Upper lobe of left lung (tissue), 6 donors: ENCODE measurements at regions not wholly inside any gene's neighbourhood (a gene's known extent, or its start where the extent isn't known, plus 50 kb on each side); places are given as distances from the start of the nearest gene placed in this dataset.

Experiments used
- ATAC-seq, 2 donors: fragments of 200-7000 bp; cut with Tn5 transposase; one replicate each; pipeline ENCODE4 v1.9.1; 2022; ENCODE audit warnings: mild to moderate bottlenecking in 2 of 2, moderate library complexity in 2 of 2; ENCODE audit not compliant: low FRiP score in 2 of 2
- DNase-seq, 2 donors: peaks; one replicate each; pipeline ENCODE4 v3.0.0-alpha.2; 2019 to 2020
- H3K27ac ChIP-seq, 4 donors: fragments of 200-600 bp; sonication (generic); one replicate each; pipeline ENCODE4 v1.5.1; 2016 to 2019
- H3K27me3 ChIP-seq, 4 donors: fragments of 200-600 bp; sonication (generic); one replicate each; pipeline ENCODE4 v1.5.1; 2017 to 2019
- H3K36me3 ChIP-seq, 4 donors: fragments of 200-600 bp; sonication (generic); one replicate each; pipeline ENCODE4 v1.5.1; 2016 to 2019
- H3K4me1 ChIP-seq, 4 donors: fragments of 200-600 bp; sonication (generic); one replicate each; pipeline ENCODE4 v1.5.1; 2018 to 2019
- H3K4me3 ChIP-seq, 4 donors: fragments of 200-600 bp; sonication (generic); one replicate each; pipeline ENCODE4 v1.5.1; 2017 to 2019; ENCODE audit warnings: mild to moderate bottlenecking in 2 of 4, moderate library complexity in 1 of 4
- H3K9me3 ChIP-seq, 4 donors: fragments of 200-600 bp; sonication (generic); one replicate each; pipeline ENCODE4 v1.5.1; 2018 to 2019
- EP300 ChIP-seq, 4 donors: sonication (generic); formaldehyde crosslinking; IDR thresholded peaks; one replicate each; pipeline ENCODE4 v1.5.1; 2017; ENCODE audit warnings: antibody characterized with exemption in 4 of 4, control low read depth in 2 of 4
- POLR2A ChIP-seq, 4 donors: fragments of 450-650 bp; IDR thresholded peaks; one replicate each; pipeline ENCODE4 v1.5.1; 2016 to 2017; ENCODE audit warnings: antibody characterized with exemption in 4 of 4, mild to moderate bottlenecking in 2 of 4
- POLR2AphosphoS5 ChIP-seq, 2 donors: sonication (generic); formaldehyde crosslinking; IDR thresholded peaks; one replicate each; pipeline ENCODE4 v1.5.1; 2017; ENCODE audit warnings: antibody characterized with exemption in 2 of 2
- WGBS, 2 donors: methylation state at CpG; one replicate each; pipeline ENCODE4 v1.1.5; 2017 to 2018; 5-methylcytosine and 5-hydroxymethylcytosine counted together
- TF ChIP-seq, protein P1 (sequence below), 6 experiments: fragments of 450-650 bp in 4 of 6; fragments of 200-600 bp in 2 of 6; sonication (generic) in 2 of 6; IDR thresholded peaks; one replicate each; pipeline ENCODE4 v1.5.1; 2016 to 2019; ENCODE audit warnings: antibody characterized with exemption in 6 of 6
- donor health status: DM: no; HTN: no; CAD: no; lungs with moderate emphysema.
- donor health status: DM: no; HTN: yes; CAD: no; lungs with severe emphysema.

DNA sequence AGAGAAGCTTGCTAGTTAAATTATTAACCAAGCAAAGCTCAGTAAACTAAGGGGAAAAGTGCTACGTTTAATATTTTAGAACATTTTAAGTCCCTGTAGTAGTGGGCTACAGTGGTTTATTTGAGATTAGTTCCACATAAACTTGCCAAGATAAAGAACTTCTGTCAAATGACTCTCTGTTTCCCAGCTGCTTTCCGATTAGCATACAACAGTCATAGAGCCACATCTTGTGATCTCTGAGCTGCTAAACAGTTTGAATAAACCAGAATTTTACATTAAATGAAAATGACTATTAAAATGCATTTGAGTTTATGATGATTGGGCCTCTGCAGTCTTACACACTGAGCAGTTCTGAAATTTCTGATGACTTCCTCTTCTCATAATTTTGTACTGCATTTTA lies 568.5 kb downstream of the IQCM start:
- H3K36me3 ChIP-seq: no peaks in the 10 kb centered on the region
- no peaks in the 10 kb centered on the region for H3K9me3 ChIP-seq
- H3K27me3 ChIP-seq: no peaks in the 10 kb centered on the region
- DNase-seq (no peak), ATAC-seq (no peak)
- 51 to 60% methylated on average over 2 of the region's 2 CpGs for WGBS, 2 donors
- no peak overlapping the region for H3K4me3 ChIP-seq
- no peak overlapping the region for H3K27ac ChIP-seq
- TF ChIP-seq, protein P1, sequence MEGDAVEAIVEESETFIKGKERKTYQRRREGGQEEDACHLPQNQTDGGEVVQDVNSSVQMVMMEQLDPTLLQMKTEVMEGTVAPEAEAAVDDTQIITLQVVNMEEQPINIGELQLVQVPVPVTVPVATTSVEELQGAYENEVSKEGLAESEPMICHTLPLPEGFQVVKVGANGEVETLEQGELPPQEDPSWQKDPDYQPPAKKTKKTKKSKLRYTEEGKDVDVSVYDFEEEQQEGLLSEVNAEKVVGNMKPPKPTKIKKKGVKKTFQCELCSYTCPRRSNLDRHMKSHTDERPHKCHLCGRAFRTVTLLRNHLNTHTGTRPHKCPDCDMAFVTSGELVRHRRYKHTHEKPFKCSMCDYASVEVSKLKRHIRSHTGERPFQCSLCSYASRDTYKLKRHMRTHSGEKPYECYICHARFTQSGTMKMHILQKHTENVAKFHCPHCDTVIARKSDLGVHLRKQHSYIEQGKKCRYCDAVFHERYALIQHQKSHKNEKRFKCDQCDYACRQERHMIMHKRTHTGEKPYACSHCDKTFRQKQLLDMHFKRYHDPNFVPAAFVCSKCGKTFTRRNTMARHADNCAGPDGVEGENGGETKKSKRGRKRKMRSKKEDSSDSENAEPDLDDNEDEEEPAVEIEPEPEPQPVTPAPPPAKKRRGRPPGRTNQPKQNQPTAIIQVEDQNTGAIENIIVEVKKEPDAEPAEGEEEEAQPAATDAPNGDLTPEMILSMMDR (IDR thresholded peaks at IDR 0.05): no peak
- TF ChIP-seq EP300 (IDR thresholded peaks at IDR 0.05): no peak
- no peak for TF ChIP-seq POLR2A (IDR thresholded peaks at IDR 0.05)
- TF ChIP-seq POLR2AphosphoS5 (IDR thresholded peaks at IDR 0.05): no peak
- no peaks in the 10 kb centered on the region for H3K4me1 ChIP-seq

DNA sequence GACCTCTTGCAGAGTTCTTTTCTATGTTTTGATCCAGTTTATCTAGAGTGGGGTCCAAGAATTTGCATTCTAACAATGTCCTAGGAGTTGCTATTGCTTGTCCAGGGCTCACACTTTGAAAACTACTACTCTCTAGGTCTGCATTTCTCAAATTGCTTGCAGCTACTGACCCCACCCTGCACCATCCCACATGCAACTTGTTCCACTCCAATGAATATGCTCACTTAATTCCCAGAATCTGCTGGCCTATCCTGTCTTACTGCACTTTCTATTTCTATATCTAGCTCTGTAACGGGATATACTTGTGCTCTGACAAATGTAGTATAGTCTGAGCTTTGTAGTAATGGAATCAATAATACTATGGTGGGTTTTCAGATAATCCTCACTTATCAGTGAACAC lies 570.3 kb downstream of the IQCM start:
- Histone ChIP-seq H3K4me3 (no peak overlapping the region), H3K36me3 (no peaks in the 10 kb centered on the region), H3K9me3 (no peaks in the 10 kb centered on the region), H3K27ac (no peak overlapping the region), H3K27me3 (no peaks in the 10 kb centered on the region), H3K4me1 (no peaks in the 10 kb centered on the region)
- TF ChIP-seq, protein P1 (IDR thresholded peaks at IDR 0.05): no peak
- TF ChIP-seq POLR2A (IDR thresholded peaks at IDR 0.05) (no peak), POLR2AphosphoS5 (IDR thresholded peaks at IDR 0.05) (no peak), EP300 (IDR thresholded peaks at IDR 0.05) (no peak)
- DNase-seq (no peak), ATAC-seq (no peak)
- WGBS, 2 donors: 80 to 83% methylated on average over 1 of the region's 1 CpG

DNA sequence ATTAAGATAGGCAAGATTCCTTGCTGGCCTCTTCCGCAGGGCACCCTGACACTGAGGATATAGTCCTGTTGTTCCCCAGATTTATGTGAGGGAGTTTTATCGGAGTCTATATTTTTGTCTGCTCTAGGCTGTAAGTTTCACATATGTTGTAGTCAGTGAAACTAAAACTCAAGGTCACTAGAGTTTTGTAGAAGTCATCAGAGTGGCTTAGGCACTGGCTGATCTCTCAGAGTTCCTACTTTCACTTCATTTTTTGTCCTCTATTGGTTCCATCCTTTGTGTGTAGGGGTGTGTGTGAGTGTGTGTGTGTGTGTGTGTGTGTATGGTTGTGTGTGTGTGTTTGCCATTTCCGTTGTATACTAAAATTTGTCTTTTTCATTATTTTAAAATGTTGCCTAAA lies 577.5 kb downstream of the IQCM start:
- Histone ChIP-seq H3K27ac (no peak overlapping the region), H3K4me1 (no peaks in the 10 kb centered on the region), H3K9me3 (no peaks in the 10 kb centered on the region), H3K4me3 (no peak overlapping the region), H3K27me3 (no peaks in the 10 kb centered on the region), H3K36me3 (no peaks in the 10 kb centered on the region)
- 89 to 94% methylated on average over 3 of the region's 3 CpGs for WGBS, 2 donors
- DNase-seq (no peak), ATAC-seq (no peak)
- TF ChIP-seq, protein P1 (IDR thresholded peaks at IDR 0.05): no peak
- no peak for TF ChIP-seq POLR2A (IDR thresholded peaks at IDR 0.05)

DNA sequence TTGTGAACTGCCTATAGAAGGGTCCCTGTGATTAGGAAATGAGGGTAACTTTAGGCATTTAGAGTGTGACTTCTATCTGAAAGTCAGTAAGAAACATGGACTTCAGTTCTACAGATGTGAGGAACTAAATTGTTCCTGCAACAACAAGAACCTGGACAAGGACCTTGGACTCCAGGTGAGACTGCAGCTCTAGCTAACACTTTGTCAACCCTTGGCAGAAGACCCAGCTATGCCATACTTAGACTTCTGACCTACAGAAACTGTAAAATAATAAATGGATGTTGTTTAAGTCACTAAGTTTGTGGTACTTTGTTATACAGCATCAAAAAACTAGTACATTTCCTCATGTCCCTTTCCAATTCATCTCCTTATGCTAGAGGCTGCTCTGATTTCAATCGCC lies 580.8 kb downstream of the IQCM start:
- Histone ChIP-seq H3K36me3 (no peaks in the 10 kb centered on the region), H3K4me3 (no peak overlapping the region), H3K9me3 (no peaks in the 10 kb centered on the region), H3K27me3 (no peaks in the 10 kb centered on the region), H3K4me1 (no peaks in the 10 kb centered on the region), H3K27ac (no peak overlapping the region)
- ATAC-seq (no peak), DNase-seq (no peak)
- WGBS, 2 donors: 94 to 95% methylated on average over 1 of the region's 1 CpG
- TF ChIP-seq POLR2AphosphoS5 (IDR thresholded peaks at IDR 0.05): no peak
- no peak for TF ChIP-seq POLR2A (IDR thresholded peaks at IDR 0.05)
- TF ChIP-seq, protein P1 (IDR thresholded peaks at IDR 0.05): no peak
- TF ChIP-seq EP300 (IDR thresholded peaks at IDR 0.05): no peak

DNA sequence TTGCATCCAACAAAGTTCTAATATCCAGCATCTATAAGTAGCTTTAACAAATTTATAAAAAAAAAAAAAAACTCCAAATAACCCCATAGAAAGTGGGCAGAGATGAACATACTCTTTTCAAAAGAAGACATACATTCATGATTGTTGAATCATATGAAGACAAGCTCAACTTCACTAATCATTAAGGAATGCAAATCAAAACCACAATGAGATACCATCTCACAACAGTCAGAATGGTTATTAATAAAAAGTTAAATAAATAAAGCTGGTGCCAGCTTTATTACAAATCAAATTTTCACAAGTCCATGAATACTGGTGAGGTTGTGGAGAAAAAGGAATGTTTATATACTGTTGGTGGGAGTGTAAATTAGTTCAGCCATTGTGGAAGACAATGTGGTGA lies 592.0 kb downstream of the IQCM start:
- ATAC-seq: no peak
- Histone ChIP-seq H3K27me3 (no peaks in the 10 kb centered on the region), H3K4me3 (no peak overlapping the region), H3K36me3 (no peaks in the 10 kb centered on the region), H3K27ac (no peak overlapping the region), H3K9me3 (peaks cover 0 to 28% (median 3%) of the 10 kb centered on the region in 4 donors), H3K4me1 (no peaks in the 10 kb centered on the region)
- DNase-seq: no peak
- TF ChIP-seq POLR2A (IDR thresholded peaks at IDR 0.05): no peak
- no peak for TF ChIP-seq POLR2AphosphoS5 (IDR thresholded peaks at IDR 0.05)
- TF ChIP-seq, protein P1 (IDR thresholded peaks at IDR 0.05): no peak
- no peak for TF ChIP-seq EP300 (IDR thresholded peaks at IDR 0.05)
